CD4-positive, alpha-beta T cell (primary cell): ENCODE measurements at regions not wholly inside any gene's neighbourhood (a gene's known extent, or its start where the extent isn't known, plus 50 kb on each side); places are given as distances from the start of the nearest gene placed in this dataset.

Experiments used
- ATAC-seq: fragments of 200-7000 bp; cut with Tn5 transposase; one replicate; pipeline ENCODE4 v1.10.0; 2022; ENCODE audit warnings: mild to moderate bottlenecking; ENCODE audit not compliant: poor library complexity
- CTCF ChIA-PET: fragments of 350-600 bp; sonication (Branson Sonifier 250); formaldehyde crosslinking; loops from one replicate; lab custom pipeline; 2021; ENCODE audit warnings: antibody characterized with exemption, inconsistent platforms; lab: Charles Lee
- POLR2A ChIA-PET: fragments of 350-600 bp; sonication (Branson Sonifier 250); formaldehyde crosslinking; loops from one replicate; lab custom pipeline; 2021; ENCODE audit warnings: antibody characterized with exemption, inconsistent platforms; lab: Charles Lee
- DNase-seq, 14 experiments: peaks; one replicate each; pipeline ENCODE4 v3.0.0-alpha.2; 2013 to 2020; ENCODE audit warnings: mixed read lengths in 2 of 14
- H3K27ac ChIP-seq, 2 donors: one replicate each; pipeline versions ENCODE4 v1.5.1 to v1.7.0; 2013; ENCODE audit warnings: low read length in 2 of 2, low read depth in 1 of 2, mild to moderate bottlenecking in 1 of 2
- H3K27me3 ChIP-seq, 2 experiments: 1 replicate in 1 of 2; 2 replicates in 1 of 2; pipeline versions ENCODE4 v1.6.1 to v1.7.0; 2013; ENCODE audit warnings: low read length in 2 of 2, control low read depth in 1 of 2, mild to moderate bottlenecking in 1 of 2, moderate library complexity in 1 of 2; ENCODE audit not compliant: insufficient read depth in 2 of 2, control insufficient read depth in 1 of 2
- H3K36me3 ChIP-seq: one replicate; pipeline ENCODE4 v1.6.1; 2013; ENCODE audit warnings: low read length, control low read depth; ENCODE audit not compliant: insufficient read depth
- H3K4me1 ChIP-seq: one replicate; pipeline ENCODE4 v1.6.1; 2013; ENCODE audit warnings: low read length, control low read depth; ENCODE audit not compliant: insufficient read depth
- H3K4me3 ChIP-seq: one replicate; pipeline ENCODE4 v1.5.1; 2013; ENCODE audit warnings: mild to moderate bottlenecking, low read length, moderate library complexity
- H3K9me3 ChIP-seq, 2 experiments: 1 replicate in 1 of 2; 2 replicates in 1 of 2; pipeline versions ENCODE4 v1.6.1 to v1.7.0; 2013; ENCODE audit warnings: low read length in 2 of 2, mild to moderate bottlenecking in 2 of 2, control low read depth in 1 of 2, moderate library complexity in 1 of 2; ENCODE audit not compliant: control insufficient read depth in 1 of 2, insufficient read depth in 1 of 2
- H3K27ac Mint-ChIP-seq: one replicate; pipeline ENCODE4 v1.8.0; 2020; ENCODE audit warnings: mixed read lengths
- H3K27me3 Mint-ChIP-seq: one replicate; pipeline ENCODE4 v1.8.0; 2021; ENCODE audit warnings: mixed read lengths
- H3K36me3 Mint-ChIP-seq: one replicate; pipeline ENCODE4 v1.8.0; 2021; ENCODE audit warnings: low read depth, mixed read lengths
- H3K4me1 Mint-ChIP-seq: one replicate; pipeline ENCODE4 v1.8.0; 2021; ENCODE audit warnings: low read depth, mixed read lengths
- H3K4me3 Mint-ChIP-seq: one replicate; pipeline ENCODE4 v1.8.0; 2020; ENCODE audit warnings: mild to moderate bottlenecking, mixed read lengths
- H3K9me3 Mint-ChIP-seq: one replicate; pipeline ENCODE4 v1.8.0; 2020; ENCODE audit warnings: mixed read lengths
- CTCF ChIP-seq: fragments of 200-600 bp; IDR thresholded peaks from one replicate; pipeline ENCODE4 v1.8.0; 2022; ENCODE audit warnings: antibody characterized with exemption, mild to moderate bottlenecking
- intact Hi-C, 2 experiments: fragments of 100-400 bp; cut with DNase I in 1 of 2; cut with micrococcal nuclease in 1 of 2; formaldehyde crosslinking; loops; one replicate each; pipeline versions ENCODE4 v1.15.1 to v1.9.0; 2023 to 2025; cut with DNase I, micrococcal nuclease

DNA sequence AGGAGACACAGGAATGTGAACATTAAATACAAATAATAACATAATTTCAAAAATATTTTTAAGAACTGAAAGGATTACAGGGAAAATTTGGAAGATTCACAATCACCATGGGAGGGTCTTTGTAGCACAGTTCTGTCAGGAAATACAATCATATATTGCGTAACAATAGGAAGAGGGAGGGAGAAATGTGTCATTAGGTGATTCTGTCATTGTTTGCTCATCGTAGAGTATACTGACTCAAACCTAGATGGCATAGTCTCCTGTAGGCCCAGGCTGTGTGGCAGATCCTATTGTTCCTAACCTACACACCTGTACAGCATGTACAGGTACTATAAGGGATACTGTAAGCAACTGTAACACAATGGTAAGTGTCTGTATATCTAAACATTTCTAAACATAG lies 330.4 kb downstream of the BRD1 start:
- H3K4me3 Mint-ChIP-seq = no peak overlapping the region
- no peak for TF ChIP-seq CTCF
- no peaks in the 10 kb centered on the region for H3K27me3 Mint-ChIP-seq
- intact Hi-C loops = no loop called here
- Histone ChIP-seq H3K36me3 (no peaks in the 10 kb centered on the region), H3K27ac (no peak overlapping the region), H3K27me3 (no peaks in the 10 kb centered on the region), H3K9me3 (no peaks in the 10 kb centered on the region), H3K4me3 (no peak overlapping the region), H3K4me1 (no peaks in the 10 kb centered on the region)
- no peak for ATAC-seq
- peaks cover 4% of the 10 kb centered on the region for H3K36me3 Mint-ChIP-seq
- no peaks in the 10 kb centered on the region for H3K9me3 Mint-ChIP-seq
- no peak overlapping the region for H3K27ac Mint-ChIP-seq
- ChIA-PET POLR2A (no interaction called here), CTCF (no interaction called here)
- DNase-seq = no peak
- no peaks in the 10 kb centered on the region for H3K4me1 Mint-ChIP-seq

DNA sequence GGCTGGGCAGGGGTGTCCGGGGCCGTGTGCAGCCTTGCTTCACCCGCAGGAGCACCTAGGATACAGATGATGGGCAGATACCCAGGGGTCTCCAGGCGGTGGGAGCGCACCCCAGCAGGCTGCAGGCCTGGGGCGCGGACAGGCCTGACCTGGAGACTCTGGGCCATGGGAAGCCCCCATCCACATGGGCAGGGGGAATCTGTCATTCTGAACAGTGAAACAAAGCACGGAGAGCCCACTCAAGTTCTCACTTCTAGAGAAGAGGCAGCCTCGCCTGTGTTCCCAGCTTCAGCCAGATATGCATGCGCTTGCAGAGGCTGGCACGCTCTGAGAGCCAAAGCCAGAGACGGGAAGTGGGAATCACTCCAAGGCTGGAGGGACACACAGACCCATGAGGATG lies 333.1 kb downstream of the BRD1 start:
- H3K27ac ChIP-seq = no peak overlapping the region
- no peak overlapping the region for H3K4me3 ChIP-seq
- H3K4me1 Mint-ChIP-seq = no peaks in the 10 kb centered on the region
- intact Hi-C loops = no loop called here
- POLR2A ChIA-PET = no interaction called here
- no peak overlapping the region for H3K27ac Mint-ChIP-seq
- H3K27me3 Mint-ChIP-seq = no peaks in the 10 kb centered on the region
- H3K36me3 ChIP-seq = no peaks in the 10 kb centered on the region
- peaks cover 4% of the 10 kb centered on the region for H3K36me3 Mint-ChIP-seq
- H3K27me3 ChIP-seq = no peaks in the 10 kb centered on the region
- no peaks in the 10 kb centered on the region for H3K9me3 ChIP-seq
- CTCF ChIA-PET = no interaction called here
- ATAC-seq = no peak
- TF ChIP-seq CTCF = no peak
- H3K9me3 Mint-ChIP-seq = no peaks in the 10 kb centered on the region
- H3K4me1 ChIP-seq = no peaks in the 10 kb centered on the region
- no peak for DNase-seq
- H3K4me3 Mint-ChIP-seq = no peak overlapping the region

- POLR2A ChIA-PET = no interaction called here
- CTCF ChIA-PET = no interaction called here
- no peak for TF ChIP-seq CTCF
- Histone ChIP-seq H3K27ac (no peak overlapping the region), H3K4me1 (no peaks in the 10 kb centered on the region), H3K9me3 (no peaks in the 10 kb centered on the region), H3K36me3 (no peaks in the 10 kb centered on the region), H3K4me3 (no peak overlapping the region), H3K27me3 (no peaks in the 10 kb centered on the region)
- H3K36me3 Mint-ChIP-seq = peaks cover 4% of the 10 kb centered on the region
- H3K27ac Mint-ChIP-seq = no peak overlapping the region
- DNase-seq (no peak), ATAC-seq (no peak)
- intact Hi-C loops = no loop called here
- no peaks in the 10 kb centered on the region for H3K4me1 Mint-ChIP-seq
- no peaks in the 10 kb centered on the region for H3K27me3 Mint-ChIP-seq
- no peak overlapping the region for H3K4me3 Mint-ChIP-seq
- H3K9me3 Mint-ChIP-seq = no peaks in the 10 kb centered on the region
Measured at GRCh38 chr22:49492741-49493251, 334.9 kb downstream of the BRD1 start.
